Body of pancreas (tissue), 4 donors: ENCODE measurements at regions not wholly inside any gene's neighbourhood (a gene's known extent, or its start where the extent isn't known, plus 50 kb on each side); places are given as distances from the start of the nearest gene placed in this dataset.
"Not testable (repeated sequence)": the region's sequence is repeated elsewhere in the genome, so short reads cannot be mapped to it uniquely, and the experiment has no call there.

ENCODE experiments used
- CTCF ChIP-seq, 7 experiments: fragments of 450-650 bp in 4 of 7; fragments of 200-600 bp in 3 of 7; sonication (generic) in 3 of 7; IDR thresholded peaks; one replicate each; pipeline ENCODE4 v1.5.1; 2016 to 2019; ENCODE audit warnings: antibody characterized with exemption in 7 of 7
- POLR2A ChIP-seq, 3 donors: fragments of 450-650 bp; IDR thresholded peaks; one replicate each; pipeline ENCODE4 v1.6.1; 2016; ENCODE audit warnings: antibody characterized with exemption in 3 of 3, mild to moderate bottlenecking in 2 of 3

- TF ChIP-seq CTCF, POLR2A (IDR thresholded peaks at IDR 0.05): not testable (repeated sequence)
Measured at GRCh38 chr10:46845194-46845593, 66.0 kb upstream of the PTPN20 start.
